Coronary artery (tissue), 2 donors: ENCODE measurements at regions not wholly inside any gene's neighbourhood (a gene's known extent, or its start where the extent isn't known, plus 50 kb on each side); places are given as distances from the start of the nearest gene placed in this dataset.

ENCODE experiments used
- DNase-seq: peaks from one replicate; pipeline ENCODE4 v3.0.0-alpha.2; 2017; ENCODE audit warnings: low spot score
- H3K27ac ChIP-seq, 2 donors: fragments of 200-600 bp; sonication (generic); one replicate each; pipeline ENCODE4 v1.5.1; 2016 to 2019
- H3K4me3 ChIP-seq: fragments of 200-600 bp; sonication (generic); 2 replicates; pipeline ENCODE4 v1.5.1; 2016; ENCODE audit warnings: mild to moderate bottlenecking, moderate library complexity
- CTCF ChIP-seq: fragments of 200-600 bp; sonication (generic); IDR thresholded peaks from one replicate; pipeline ENCODE4 v1.5.1; 2019; ENCODE audit warnings: antibody characterized with exemption

DNA sequence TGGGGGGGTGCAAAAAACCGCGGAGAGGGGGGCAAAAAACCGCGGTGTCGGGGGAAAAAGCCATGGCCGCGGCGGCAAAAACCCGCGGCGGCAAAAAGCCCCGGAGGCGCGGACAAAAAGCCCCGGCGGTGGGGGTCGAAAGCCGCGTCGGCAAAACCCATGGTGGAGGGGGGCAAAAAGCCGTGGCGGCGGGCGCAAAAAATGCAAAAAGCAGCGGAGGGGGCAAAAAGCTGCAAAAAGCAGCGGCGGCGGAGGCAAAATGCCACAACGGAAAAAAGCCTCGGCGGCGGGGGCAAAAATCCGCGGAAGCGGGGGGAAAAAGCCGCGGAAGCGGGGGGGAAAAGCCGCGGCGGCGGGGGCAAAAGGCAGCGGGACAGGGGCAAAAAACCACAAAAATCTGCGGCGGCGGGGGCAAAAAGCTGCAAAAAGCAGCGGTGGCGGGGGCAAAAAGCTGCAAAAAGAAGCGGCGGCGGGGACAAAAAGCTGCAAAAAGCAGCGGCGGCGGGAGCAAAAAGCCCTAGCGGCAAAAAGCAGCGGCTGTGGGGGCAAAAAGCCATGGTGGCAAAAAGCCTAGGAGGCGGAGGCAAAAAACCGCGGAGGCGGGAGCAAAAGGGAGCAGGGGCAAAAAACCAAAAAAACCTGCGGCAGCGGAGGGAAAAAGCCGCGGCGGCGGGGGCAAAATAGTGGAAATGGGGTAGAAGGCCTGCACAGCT, 418.9 kb downstream of the ZNF716 start:
- DNase-seq: no peak
- H3K27ac ChIP-seq: no peak overlapping the region
- peak overlapping the region; percentile 40 for H3K4me3 ChIP-seq
- no peak for TF ChIP-seq CTCF
